Superior temporal gyrus (tissue), 1 donor: ENCODE measurements at regions not wholly inside any gene's neighbourhood (a gene's known extent, or its start where the extent isn't known, plus 50 kb on each side); places are given as distances from the start of the nearest gene placed in this dataset.
"Not testable (repeated sequence)": the region's sequence is repeated elsewhere in the genome, so short reads cannot be mapped to it uniquely, and the experiment has no call there.

Experiments used
- DNase-seq: peaks from one replicate; pipeline ENCODE4 v3.0.0-alpha.2; 2016; ENCODE audit errors: extremely low spot score

- no peak for DNase-seq
These were observed 622.9 kb upstream of the DIPK2B start for GRCh38 chrX:45823536-45823935.

GRCh38 chrX:45822124-45822523 is 621.4 kb upstream of the DIPK2B start:
- no peak for DNase-seq

- DNase-seq = no peak
These were observed 618.2 kb upstream of the DIPK2B start for GRCh38 chrX:45818913-45819312.

- DNase-seq = no peak
These were observed 614.8 kb upstream of the DIPK2B start for GRCh38 chrX:45815441-45815840.

GRCh38 chrX:45811326-45811725 is 610.6 kb upstream of the DIPK2B start:
- no peak for DNase-seq

- DNase-seq = no peak
These were observed 607.1 kb upstream of the DIPK2B start for GRCh38 chrX:45807572-45808425.

- no peak for DNase-seq
These were observed 605.9 kb upstream of the DIPK2B start for GRCh38 chrX:45806410-45807121.

GRCh38 chrX:45804276-45804675 is 603.6 kb upstream of the DIPK2B start:
- DNase-seq = no peak

GRCh38 chrX:45803383-45803921 is 602.8 kb upstream of the DIPK2B start:
- no peak for DNase-seq

- no peak for DNase-seq
These were observed 600.9 kb upstream of the DIPK2B start for GRCh38 chrX:45801554-45801953.

GRCh38 chrX:45800746-45801453 is 600.2 kb upstream of the DIPK2B start:
- not testable (repeated sequence) for DNase-seq

GRCh38 chrX:45799576-45799975 is 598.9 kb upstream of the DIPK2B start:
- DNase-seq = no peak

GRCh38 chrX:45795546-45795945 is 594.9 kb upstream of the DIPK2B start:
- DNase-seq = no peak

GRCh38 chrX:45794995-45795337 is 594.3 kb upstream of the DIPK2B start:
- no peak for DNase-seq

GRCh38 chrX:45794323-45794994 is 593.8 kb upstream of the DIPK2B start:
- DNase-seq = no peak

- no peak for DNase-seq
These were observed 588.3 kb upstream of the DIPK2B start for GRCh38 chrX:45788941-45789348.

- no peak for DNase-seq
These were observed 587.6 kb upstream of the DIPK2B start for GRCh38 chrX:45788315-45788714.

GRCh38 chrX:45784590-45784989 is 583.9 kb upstream of the DIPK2B start:
- DNase-seq = no peak

- no peak for DNase-seq
These were observed 582.3 kb upstream of the DIPK2B start for GRCh38 chrX:45783002-45783401.

GRCh38 chrX:45781901-45782553 is 581.4 kb upstream of the DIPK2B start:
- no peak for DNase-seq

- no peak for DNase-seq
These were observed 577.9 kb upstream of the DIPK2B start for GRCh38 chrX:45778616-45779015.
